GM10248 (cell line): ENCODE measurements at regions not wholly inside any gene's neighbourhood (a gene's known extent, or its start where the extent isn't known, plus 50 kb on each side); places are given as distances from the start of the nearest gene placed in this dataset.

Experiments
- CTCF ChIA-PET: fragments of 300-600 bp; sonication (Branson Sonifier 250); formaldehyde crosslinking; extraction: SDS; loops from one replicate; lab custom pipeline; 2021; ENCODE audit warnings: antibody characterized with exemption; lab: Yijun Ruan, JAX
- POLR2A ChIA-PET: fragments of 350-650 bp; sonication (Branson Sonifier 250); formaldehyde crosslinking; extraction: SDS; loops from one replicate; lab custom pipeline; 2020; ENCODE audit warnings: antibody characterized with exemption; lab: Yijun Ruan, JAX
- DNase-seq: peaks from one replicate; pipeline ENCODE4 v3.0.0; 2012; ENCODE audit errors: extremely low spot score
- TF ChIP-seq, protein P1 (sequence below): IDR thresholded peaks from 2 replicates; pipeline ENCODE4 v1.5.1; 2012; ENCODE audit warnings: mild to moderate bottlenecking, low read depth; ENCODE audit errors: extremely low read depth, missing control alignments, control extremely low read depth

DNA sequence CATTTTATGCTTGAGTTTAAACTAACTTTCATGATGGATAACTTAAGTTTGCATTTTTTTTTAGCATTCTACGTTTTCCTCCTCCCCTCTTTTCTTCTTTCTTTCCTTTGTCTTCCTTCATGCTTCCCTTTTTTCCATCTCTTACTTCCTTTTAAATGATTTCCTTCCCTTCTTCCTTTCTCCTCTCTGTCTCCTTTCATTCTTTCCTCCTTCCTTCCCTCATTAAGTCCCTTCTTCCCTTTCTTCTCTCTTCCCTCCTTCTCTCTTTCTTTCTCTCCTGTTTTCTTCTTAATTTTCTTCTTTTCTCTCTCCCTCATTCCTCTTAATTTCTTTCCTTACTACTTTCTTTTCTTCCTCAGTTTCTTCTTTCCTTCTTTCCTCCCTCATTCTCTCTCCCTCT, 376.0 kb downstream of the LRIG3 start:
- ChIA-PET POLR2A (no interaction called here), CTCF (no interaction called here)
- TF ChIP-seq, protein P1, sequence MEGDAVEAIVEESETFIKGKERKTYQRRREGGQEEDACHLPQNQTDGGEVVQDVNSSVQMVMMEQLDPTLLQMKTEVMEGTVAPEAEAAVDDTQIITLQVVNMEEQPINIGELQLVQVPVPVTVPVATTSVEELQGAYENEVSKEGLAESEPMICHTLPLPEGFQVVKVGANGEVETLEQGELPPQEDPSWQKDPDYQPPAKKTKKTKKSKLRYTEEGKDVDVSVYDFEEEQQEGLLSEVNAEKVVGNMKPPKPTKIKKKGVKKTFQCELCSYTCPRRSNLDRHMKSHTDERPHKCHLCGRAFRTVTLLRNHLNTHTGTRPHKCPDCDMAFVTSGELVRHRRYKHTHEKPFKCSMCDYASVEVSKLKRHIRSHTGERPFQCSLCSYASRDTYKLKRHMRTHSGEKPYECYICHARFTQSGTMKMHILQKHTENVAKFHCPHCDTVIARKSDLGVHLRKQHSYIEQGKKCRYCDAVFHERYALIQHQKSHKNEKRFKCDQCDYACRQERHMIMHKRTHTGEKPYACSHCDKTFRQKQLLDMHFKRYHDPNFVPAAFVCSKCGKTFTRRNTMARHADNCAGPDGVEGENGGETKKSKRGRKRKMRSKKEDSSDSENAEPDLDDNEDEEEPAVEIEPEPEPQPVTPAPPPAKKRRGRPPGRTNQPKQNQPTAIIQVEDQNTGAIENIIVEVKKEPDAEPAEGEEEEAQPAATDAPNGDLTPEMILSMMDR = no peak
- no peak for DNase-seq

DNA sequence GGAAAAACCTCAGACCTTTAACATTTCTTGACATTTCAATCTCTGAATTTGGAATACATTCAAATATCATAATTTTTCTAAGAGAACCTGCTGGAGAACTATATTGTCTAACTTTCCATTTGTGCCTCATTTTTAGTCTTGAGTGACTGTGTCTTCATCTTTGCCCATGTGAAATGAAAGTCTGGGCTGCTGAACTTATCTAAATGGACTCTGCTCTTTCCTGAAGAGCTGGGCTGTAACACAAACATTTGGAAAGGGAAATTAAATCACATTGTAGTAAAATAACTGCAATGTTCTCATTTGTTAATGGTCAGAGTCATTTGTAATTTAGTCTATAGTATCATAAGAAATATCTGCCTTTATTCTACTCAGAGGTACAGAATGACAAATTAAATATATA, 373.1 kb downstream of the LRIG3 start:
- ChIA-PET CTCF (interaction anchor here (1.2 kb wide), 1 partner anchor 8 kb away, joined by 3 read pairs; no protein-coding TSS in a partner anchor), POLR2A (no interaction called here)
- TF ChIP-seq, protein P1 = no peak
- no peak for DNase-seq

DNA sequence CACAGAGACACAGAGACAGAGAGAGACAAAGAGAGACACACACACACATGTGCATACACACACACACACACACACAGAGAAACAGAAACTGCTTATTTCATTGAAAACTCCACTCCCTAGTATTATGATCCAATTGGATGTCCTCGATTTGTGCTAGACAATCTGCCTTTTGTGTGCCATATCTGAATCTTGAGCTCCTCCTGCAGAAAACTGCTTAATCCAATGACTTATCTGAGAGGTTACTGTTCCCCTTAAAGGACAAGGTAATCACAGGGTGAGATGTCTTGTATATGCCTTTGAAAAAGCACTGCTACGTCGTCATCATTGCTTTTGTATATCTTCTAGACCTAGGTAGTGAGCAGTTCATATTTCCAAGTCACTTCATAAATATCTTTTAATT, 371.5 kb downstream of the LRIG3 start:
- POLR2A ChIA-PET = no interaction called here
- TF ChIP-seq, protein P1 = no peak
- no peak for DNase-seq
- CTCF ChIA-PET = no interaction called here

DNA sequence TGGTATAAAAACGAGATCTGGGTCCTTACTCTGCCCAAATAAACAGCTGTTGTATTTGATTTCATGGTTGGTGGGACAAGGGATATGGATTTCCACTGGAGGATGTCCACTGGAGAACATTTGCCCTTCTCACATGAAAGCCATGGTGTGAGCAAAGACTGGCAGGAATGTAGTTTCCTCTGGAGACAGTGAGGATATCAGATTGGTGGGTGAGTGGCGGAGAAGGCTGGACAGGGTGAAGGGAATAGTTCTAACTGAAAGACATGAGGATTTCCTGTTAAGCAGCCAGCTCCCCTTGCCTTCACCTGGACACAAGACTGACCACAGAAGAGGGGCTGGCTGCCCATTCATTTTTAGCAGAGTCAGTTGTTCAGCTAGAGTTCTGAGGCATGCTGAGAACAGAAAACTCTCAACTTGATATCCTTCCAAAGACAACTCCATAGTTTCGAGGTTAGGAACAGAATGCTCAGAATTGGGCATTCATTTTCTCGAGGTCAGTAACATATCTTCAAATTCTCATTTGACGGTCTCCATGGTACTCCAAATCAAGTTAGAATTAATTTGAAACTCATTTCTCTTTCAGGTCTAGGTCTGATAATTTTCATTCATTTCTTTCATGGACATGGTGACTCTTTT, 365.7 kb downstream of the LRIG3 start:
- POLR2A ChIA-PET = no interaction called here
- CTCF ChIA-PET = interaction anchor here (3.9 kb wide), 1 partner anchor 15 kb away, joined by 30 read pairs; no protein-coding TSS in a partner anchor
- TF ChIP-seq, protein P1 = no peak
- DNase-seq = no peak

DNA sequence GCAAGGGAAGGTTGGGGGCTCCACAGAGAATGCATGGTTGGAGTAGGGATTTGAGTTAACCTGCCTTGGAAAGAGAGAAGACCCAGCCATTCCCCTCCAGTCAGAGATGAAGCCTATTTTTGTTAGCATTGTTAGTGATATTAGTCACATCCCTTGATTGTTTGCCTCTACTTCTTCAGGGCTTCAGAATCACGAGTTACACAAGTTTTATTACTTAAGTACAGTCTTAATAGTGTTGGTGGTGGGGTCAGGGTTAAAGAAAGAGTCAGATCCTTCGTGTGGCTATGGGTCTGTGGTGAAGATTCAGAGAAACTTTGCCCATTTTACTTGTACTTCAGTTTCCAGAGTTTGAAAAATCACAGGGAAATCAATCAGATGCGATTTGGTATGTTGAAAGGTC, 363.1 kb downstream of the LRIG3 start:
- CTCF ChIA-PET = no interaction called here
- TF ChIP-seq, protein P1 = no peak
- DNase-seq = no peak
- POLR2A ChIA-PET = no interaction called here

DNA sequence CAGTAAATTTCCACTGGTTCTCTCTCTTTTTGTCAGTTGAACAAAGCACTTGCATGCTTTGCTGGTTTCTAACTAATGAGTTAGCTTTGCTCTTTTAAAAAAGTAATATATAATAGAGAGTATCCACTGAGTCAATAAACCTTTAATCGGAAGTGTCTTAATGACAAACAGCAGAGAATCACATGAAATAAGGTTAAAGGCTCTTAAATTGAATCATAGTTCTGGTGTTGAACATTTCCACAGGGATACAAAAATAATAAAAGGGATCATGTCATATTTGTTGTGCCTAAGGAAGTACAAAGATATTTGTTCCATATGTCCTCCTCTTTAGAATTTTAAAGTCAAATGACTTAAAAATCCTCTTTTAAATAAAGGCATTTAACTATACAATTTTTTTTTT, 362.6 kb downstream of the LRIG3 start:
- ChIA-PET POLR2A (no interaction called here), CTCF (no interaction called here)
- TF ChIP-seq, protein P1 = no peak

DNA sequence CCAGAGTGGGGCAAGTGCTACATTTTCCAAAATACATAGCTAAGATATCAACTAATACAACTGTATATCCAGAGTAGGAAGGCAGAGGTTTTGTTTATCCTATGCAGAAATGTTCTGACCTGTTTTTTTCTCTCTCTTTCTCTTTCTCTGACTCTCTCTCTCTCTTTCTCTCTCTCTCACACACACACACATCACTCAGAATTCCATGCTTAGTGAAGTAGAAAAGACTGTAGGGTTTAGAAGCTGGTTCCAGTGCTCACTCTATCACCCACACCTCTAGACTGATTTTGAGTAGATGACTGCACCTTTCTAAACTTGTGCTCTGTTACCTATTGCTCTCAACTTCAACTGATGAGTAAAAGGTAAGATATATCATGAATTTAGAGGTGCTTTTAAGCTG, 356.7 kb downstream of the LRIG3 start:
- POLR2A ChIA-PET = no interaction called here
- no peak for DNase-seq
- TF ChIP-seq, protein P1 = no peak
- CTCF ChIA-PET = interaction anchor here (1.2 kb wide), 1 partner anchor 12 kb away, joined by 3 read pairs; no protein-coding TSS in a partner anchor

More for the DNA sequence above, 362.6 kb downstream of the LRIG3 start:
- no peak for DNase-seq
